Anterior cingulate cortex (tissue), 58 donors: ENCODE measurements at regions not wholly inside any gene's neighbourhood (a gene's known extent, or its start where the extent isn't known, plus 50 kb on each side); places are given as distances from the start of the nearest gene placed in this dataset.
A peak's percentile ranks its signal among the peaks of the same experiment; 100 is the strongest.
"Not testable (repeated sequence)": the region's sequence is repeated elsewhere in the genome, so short reads cannot be mapped to it uniquely, and the experiment has no call there.

Source experiments
- DNase-seq, 58 donors: peaks; one replicate each; lab custom pipeline; 2025; lab: John Stamatoyannopoulos, UW

GRCh38 chr14:105742904-105743701, 216.7 kb downstream of the TMEM121 start:
- DNase-seq = not testable (repeated sequence)

GRCh38 chr14:105744213-105744787, 217.9 kb downstream of the TMEM121 start:
- not testable (repeated sequence) for DNase-seq

GRCh38 chr14:105745433-105746123, 219.2 kb downstream of the TMEM121 start:
- DNase-seq = no peak

GRCh38 chr14:105746124-105746514, 219.7 kb downstream of the TMEM121 start:
- no peak for DNase-seq

GRCh38 chr14:105746800-105747502, 220.6 kb downstream of the TMEM121 start:
- DNase-seq = not testable (repeated sequence)

- not testable (repeated sequence) for DNase-seq
Measured at GRCh38 chr14:105747503-105748203, 221.3 kb downstream of the TMEM121 start.

- peak in 18 of 58 donors; percentile 4 to 63 (median 22) for DNase-seq
Measured at GRCh38 chr14:105748204-105748578, 221.8 kb downstream of the TMEM121 start.

- DNase-seq = not testable (repeated sequence)
Measured at GRCh38 chr14:105748710-105749109, 222.3 kb downstream of the TMEM121 start.

- DNase-seq = not testable (repeated sequence)
Measured at GRCh38 chr14:105749870-105750541, 223.6 kb downstream of the TMEM121 start.

GRCh38 chr14:105751291-105751751, 224.9 kb downstream of the TMEM121 start:
- DNase-seq = not testable (repeated sequence)

- not testable (repeated sequence) for DNase-seq
Measured at GRCh38 chr14:105752420-105752819, 226.0 kb downstream of the TMEM121 start.

GRCh38 chr14:105760691-105761344, 234.4 kb downstream of the TMEM121 start:
- DNase-seq = no peak

- DNase-seq = not testable (repeated sequence)
Measured at GRCh38 chr14:105761345-105761740, 235.0 kb downstream of the TMEM121 start.

- DNase-seq = no peak
Measured at GRCh38 chr14:105761842-105762241, 235.5 kb downstream of the TMEM121 start.

- not testable (repeated sequence) for DNase-seq
Measured at GRCh38 chr14:105762262-105762661, 235.9 kb downstream of the TMEM121 start.

- not testable (repeated sequence) for DNase-seq
Measured at GRCh38 chr14:105764254-105764901, 238.0 kb downstream of the TMEM121 start.

GRCh38 chr14:105765072-105765825, 238.9 kb downstream of the TMEM121 start:
- not testable (repeated sequence) for DNase-seq
